ENCODE measurements at regions not wholly inside any gene's neighbourhood (a gene's known extent, or its start where the extent isn't known, plus 50 kb on each side); places are given as distances from the start of the nearest gene placed in this dataset.

DNA sequence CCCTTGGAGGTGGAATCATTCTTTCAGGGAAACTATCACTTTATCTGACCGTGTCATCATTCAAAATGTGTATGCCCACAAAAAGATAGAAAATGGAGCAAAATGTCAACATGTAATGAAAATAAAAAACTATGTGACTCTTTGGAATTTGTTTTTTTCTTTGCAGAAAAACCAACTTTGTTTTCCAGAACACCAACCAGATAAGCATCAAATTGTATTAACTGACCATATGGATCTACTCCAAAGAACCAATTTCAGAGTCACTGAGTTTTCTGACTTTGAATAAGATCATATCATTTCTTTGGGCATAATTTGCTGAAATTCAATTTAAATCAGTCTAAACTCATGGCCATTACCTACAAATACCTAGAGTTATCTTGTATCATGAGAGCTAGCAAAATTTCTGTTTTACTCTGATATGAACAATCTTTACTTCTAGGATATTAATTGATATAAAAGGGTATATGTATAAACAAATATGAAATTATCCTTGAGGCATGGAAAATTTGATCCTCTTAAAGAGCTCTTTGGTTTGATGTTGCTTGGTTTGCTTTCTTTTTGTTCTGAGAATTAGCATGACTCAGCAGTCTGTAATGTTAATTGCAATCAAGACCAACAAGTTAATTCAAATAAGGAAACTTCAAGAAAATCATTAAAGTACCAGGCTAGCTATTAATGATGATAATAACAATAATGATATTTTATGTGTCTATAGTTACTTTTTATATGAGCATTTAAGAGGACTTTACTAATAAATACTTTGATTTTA, 444.4 kb upstream of the MARCKS start:
- no peak for DNase-seq (ENCODE audit: low read depth in 4 of 4, low spot score in 3 of 4)

DNA sequence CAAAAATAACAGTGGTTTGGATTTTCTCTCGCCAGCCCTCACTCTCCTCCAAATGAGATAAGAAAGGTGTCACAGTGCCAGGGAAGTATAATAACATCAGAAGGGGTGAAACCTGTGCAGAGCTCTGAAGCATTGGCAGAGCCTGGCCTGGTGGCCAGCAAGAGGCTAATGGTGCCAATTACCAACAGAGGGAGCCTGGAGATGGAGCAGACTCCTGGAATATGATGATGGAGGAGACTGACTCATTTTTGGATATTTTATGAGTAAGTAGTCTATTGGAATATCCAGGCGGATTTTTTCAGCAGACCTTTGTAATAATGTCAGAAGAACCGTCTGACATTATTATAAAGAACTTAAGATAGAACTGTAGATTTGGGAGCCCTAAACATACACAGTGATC, 442.6 kb upstream of the MARCKS start:
- no peak for DNase-seq (ENCODE audit: low read depth in 4 of 4, low spot score in 3 of 4)

DNA sequence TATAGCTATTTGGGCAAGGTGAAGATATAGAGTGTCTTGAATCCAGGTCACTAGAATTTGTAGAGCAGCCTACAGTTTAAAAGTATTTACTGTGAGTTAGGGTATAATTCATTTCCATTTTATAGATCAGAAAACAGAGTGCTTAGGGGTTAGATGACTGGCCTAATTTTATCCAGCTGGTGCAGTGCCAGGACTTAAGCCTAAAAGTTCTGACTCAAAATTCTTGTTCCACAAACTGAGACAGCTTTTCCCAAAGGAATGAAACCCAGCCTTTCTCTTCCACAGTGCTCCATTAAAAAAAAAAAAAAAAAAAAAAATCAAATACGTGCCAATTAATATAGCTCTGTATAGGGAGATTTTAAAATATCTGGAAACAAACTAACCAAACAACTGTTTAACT, 441.0 kb upstream of the MARCKS start:
- DNase-seq (ENCODE audit: low read depth in 4 of 4, low spot score in 3 of 4), result no peak

DNA sequence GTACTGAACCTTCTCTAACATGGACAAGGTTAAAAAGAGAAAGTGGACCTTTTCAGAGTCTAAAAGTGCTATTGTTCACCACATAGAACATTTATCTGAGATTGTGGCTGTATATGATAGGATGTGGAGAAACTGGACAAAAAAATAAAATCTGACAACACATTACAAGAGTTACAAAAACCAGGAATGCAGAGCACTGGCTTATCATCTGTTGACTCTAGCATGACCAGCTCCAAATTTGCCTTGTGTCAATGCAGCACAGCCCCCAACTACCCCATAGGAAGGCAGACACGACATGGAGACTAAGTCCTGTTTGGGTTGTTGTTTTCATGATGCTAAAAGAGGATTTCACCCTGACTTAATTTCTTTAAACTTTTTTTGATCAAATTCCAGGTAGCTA, 436.9 kb upstream of the MARCKS start:
- no peak for DNase-seq (ENCODE audit: low read depth in 4 of 4, low spot score in 3 of 4)

DNA sequence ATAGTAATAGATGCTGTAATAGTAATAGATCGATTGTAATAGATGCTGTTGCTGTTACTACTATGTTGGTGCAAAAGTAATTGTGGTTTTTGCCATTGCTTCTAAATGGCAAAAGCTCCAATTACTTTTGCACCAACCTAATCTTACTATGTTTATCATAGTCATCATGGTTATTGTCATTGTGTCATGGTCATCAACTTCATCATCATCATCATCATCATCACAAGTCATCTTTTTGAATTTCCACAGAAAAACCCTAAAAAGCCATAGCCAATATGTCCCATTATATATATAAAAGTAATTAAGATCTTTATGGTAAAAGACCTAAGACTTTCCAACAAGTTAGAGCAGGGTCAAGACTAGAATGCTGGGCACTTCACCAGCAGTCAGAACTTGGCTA, 435.1 kb upstream of the MARCKS start:
- DNase-seq (ENCODE audit: low read depth in 4 of 4, low spot score in 3 of 4), result no peak

DNA sequence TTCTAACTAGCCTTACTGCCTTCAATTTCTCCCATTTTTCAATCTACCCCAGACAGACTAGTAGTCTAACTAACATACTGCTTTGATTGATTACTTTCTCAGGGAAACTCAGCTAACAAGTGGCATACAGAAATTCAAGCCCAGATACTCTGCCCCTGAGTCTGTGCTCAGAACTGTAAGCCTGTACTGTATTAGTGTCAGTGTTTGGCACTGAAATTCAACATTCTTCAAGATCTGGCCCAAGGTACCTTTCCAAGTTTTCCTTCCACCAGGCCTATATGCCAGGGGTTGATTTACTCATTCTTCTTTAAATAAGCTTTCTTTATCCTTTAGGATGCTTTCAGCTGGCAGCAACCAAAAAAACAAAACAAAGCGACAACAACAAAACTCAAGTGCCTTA, 433.2 kb upstream of the MARCKS start:
- no peak for DNase-seq (ENCODE audit: low read depth in 4 of 4, low spot score in 3 of 4)

DNA sequence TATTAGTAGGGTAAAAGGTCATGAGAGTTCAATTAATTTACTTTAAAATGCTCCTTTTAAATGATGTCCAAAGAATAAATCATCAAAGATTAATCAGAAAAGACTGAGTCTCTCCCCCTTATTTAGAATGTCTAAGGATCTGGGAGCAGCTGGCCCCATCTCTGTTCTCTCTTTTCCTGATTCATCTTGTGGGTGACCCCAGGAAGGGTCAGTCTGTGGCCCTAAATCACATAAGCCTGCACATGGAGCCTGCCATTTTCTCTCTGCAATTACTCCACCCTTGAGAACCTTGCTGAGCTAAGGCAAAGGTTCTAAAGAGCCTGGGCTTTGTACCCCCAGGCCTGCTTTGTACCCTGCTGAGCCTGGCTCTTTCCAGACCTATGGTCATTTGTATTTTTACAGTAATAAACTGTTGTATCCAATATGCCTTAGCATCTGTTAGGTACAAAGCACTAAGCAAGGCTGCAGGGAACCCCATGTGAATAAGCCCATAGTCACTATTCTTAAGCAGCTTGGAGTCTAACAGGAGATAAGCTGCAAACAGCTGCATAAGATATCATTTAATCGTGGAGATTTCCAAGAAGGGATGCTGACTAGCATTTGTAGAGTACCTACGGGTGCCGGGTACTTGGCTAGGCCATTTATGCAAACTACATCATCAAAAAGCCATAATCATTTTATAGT, 431.0 kb upstream of the MARCKS start:
- DNase-seq (ENCODE audit: low read depth in 4 of 4, low spot score in 3 of 4), result no peak

DNA sequence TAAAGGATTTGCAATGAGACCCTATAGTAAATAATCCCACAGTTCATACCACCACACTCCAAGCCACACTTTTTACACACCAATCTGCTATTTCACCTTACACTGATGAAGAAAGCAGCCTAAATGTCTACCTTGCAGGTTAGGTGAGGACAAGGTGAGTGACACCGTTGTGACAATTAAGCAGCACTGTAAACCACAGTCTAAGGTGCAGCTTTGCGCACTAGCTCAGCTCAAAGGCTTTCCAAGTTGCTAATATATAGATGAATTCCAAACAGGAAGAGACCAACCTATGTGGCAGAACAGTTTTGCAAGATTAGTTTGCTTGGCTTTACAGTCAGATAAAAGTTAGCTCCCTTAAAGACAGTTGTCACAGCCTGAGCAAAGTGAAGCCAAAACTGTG, 429.5 kb upstream of the MARCKS start:
- DNase-seq (ENCODE audit: low read depth in 4 of 4, low spot score in 3 of 4), result no peak

DNA sequence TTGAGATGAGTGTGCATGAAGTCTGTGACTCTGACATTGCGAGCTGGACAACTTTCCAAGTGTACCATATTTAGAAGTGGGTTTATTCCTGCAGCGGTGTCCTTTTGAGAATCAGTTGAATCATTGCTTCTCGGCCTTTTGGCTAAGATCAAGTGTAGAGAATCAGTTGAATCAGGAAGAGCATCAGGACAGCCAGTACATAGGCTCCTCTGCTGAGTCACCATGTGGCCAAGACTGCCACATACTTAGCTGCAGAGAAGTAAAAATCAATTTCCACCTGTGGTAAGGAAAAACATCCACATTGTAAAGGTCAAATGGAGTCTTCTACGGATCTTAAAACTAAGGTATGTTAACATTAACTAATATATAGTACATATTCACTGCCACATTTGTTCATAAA, 428.4 kb upstream of the MARCKS start:
- no peak for DNase-seq (ENCODE audit: low read depth in 4 of 4, low spot score in 3 of 4)

DNA sequence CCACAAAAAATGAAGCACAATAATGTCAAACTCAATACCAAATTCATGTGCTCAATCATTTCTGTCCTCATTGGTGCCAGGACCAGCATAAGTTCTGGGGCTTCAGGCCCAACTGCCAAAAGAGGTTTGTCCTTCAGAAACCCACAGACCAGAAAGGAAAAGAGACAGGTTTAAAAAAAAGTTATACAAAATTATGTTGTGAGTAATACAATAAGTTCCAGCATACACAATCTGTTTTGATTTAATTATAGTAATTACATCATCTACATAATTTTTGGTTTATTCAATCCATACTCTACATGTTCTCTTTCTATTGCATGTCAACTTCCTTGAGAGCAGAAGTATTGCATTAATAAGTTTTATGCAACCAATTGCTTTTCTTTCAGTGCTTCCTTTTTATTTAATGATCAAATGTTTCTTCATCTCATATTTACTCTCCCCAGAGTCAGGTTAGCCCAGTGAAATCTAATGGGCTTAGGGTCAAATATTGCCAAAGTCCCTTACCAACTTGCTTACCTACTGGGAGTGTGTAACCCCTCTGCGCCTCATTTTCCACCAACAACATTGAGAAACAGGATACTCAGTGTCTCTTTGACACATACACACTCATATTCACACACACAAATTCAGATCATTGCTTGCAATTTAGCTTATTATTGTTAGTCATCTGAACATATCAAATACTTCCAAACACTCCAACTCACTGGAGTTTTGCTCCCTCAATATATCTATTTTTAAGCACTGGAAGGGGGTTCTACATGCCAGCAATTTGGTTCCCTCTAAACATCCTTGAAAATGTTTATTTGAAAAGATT, 424.4 kb upstream of the MARCKS start:
- no peak for DNase-seq (ENCODE audit: low read depth in 4 of 4, low spot score in 3 of 4)

DNA sequence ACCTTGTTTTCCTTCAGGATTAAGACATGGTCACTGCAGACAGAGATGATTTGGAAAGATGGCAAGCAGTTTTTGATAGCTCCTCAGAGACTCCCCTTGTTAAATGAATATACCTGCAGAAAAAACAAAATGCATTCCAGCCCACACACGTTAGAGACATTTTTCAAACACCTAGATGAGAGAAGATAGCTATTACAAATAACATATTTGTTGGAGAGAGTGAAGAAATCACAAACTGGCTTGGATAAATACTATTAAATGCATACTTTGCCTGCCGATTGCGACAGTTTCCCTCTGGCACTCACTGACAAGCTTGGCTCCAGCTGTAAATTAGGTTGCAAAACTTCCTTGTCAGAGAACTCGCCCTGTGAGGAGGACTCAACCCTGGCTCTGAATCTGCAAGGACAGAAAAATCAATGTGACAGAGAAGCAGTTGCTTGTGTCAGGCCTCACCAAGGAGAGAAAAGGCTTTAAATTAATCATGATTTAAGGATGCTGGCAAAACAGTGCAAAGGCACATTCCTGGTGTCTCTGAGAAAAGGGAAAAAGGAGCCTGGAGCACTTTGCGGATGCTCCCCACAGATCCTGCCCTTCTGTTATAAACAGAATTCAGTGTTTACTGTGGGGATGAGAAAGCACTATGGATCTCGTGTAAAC, 423.7 kb upstream of the MARCKS start:
- no peak for DNase-seq (ENCODE audit: low read depth in 4 of 4, low spot score in 3 of 4)

DNA sequence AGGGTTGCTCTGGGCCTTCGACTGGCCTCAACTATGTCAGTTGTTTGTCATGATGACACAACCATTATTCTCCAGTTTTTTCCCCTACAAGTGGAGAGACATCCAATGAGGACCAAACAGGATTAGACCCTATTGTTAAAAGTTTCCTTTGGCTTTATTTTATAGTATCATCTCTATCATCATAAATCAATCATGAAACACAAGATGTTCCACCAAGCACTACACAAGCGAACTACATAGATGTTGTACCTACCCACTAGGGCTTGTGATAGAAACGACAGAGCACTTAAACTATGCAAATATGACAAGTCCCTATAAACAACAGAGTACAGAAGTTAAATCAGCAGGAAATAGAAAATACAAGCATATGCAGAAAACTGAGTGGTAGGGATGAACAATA, 422.5 kb upstream of the MARCKS start:
- no peak for DNase-seq (ENCODE audit: low read depth in 4 of 4, low spot score in 3 of 4)

DNA sequence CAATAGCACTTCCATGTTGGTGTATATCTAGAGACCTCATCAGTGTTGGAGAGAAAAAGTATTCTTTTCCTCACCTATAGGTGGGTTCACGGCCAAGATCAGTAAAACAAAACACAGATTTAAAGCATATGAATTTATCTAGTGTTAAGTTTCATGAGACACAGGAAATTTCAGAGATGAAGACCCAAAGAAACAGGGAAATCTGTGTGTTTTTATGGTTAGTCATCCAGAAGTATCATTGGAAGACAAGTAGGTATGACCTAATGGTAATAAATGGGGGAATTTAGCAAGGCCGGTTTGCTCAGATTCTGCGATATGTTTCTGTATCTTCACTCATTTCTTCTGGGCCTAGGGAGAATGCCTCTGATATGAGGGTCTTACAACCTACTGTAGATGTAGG, 419.6 kb upstream of the MARCKS start:
- no peak for DNase-seq (ENCODE audit: low read depth in 4 of 4, low spot score in 3 of 4)

DNA sequence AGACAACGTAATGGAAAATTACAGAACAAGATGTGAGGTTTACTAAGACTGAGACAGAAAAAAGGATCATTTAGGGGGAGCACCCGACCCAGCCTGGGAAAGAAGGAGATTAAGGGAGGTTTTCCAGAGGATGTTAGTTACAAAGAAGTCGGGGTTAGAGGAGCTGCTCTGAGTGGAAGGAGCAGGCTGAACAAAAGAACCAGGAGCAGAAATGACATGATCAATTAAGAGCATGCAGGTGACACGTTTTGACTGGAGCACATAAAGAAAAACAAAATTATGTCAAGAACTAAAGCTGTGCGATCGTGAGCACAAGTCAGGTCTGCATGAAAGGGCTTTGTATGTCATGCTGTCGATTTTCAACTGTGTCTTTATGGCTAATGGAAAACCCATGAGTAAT, 417.3 kb upstream of the MARCKS start:
- no peak for DNase-seq (ENCODE audit: low read depth in 4 of 4, low spot score in 3 of 4)

DNA sequence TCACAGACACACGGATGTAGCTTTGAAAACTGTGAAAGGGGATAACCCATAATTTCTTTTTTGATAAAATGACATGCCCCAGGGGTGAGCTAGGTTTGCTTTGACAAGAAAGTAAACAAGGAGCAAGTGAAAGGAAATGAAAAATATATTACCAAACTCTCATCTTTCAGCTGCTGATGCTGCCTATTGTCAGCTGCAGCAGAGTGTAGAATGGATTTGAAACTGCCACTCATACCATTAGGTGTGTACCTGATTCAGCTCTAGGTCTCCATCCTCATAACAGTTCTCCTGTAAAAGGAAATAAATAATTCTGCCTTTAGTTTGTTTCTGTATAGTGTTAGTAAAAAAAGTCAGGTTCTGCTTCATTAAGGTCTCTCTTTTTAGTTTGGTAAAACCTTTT, 415.1 kb upstream of the MARCKS start:
- DNase-seq (ENCODE audit: low read depth in 4 of 4, low spot score in 3 of 4), result no peak

DNA sequence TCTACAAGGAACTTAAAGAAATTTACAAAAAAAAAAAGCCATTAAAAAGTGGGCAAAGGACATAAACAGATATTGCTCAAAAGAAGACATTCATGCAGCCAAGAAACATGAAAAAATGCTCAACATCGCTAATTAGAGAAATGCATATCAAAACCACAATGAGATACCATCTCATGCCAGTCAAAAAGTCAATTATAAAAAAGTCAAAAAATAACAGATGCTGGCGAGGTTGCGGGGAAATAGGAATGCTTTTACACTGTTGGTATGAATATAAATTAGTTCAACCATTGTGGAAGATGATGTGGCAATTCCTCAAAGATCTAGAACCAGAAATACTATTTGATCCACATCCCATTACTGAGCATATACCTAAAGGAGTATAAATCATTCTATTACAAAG, 411.9 kb upstream of the MARCKS start:
- DNase-seq (ENCODE audit: low read depth in 4 of 4, low spot score in 3 of 4), result no peak

DNA sequence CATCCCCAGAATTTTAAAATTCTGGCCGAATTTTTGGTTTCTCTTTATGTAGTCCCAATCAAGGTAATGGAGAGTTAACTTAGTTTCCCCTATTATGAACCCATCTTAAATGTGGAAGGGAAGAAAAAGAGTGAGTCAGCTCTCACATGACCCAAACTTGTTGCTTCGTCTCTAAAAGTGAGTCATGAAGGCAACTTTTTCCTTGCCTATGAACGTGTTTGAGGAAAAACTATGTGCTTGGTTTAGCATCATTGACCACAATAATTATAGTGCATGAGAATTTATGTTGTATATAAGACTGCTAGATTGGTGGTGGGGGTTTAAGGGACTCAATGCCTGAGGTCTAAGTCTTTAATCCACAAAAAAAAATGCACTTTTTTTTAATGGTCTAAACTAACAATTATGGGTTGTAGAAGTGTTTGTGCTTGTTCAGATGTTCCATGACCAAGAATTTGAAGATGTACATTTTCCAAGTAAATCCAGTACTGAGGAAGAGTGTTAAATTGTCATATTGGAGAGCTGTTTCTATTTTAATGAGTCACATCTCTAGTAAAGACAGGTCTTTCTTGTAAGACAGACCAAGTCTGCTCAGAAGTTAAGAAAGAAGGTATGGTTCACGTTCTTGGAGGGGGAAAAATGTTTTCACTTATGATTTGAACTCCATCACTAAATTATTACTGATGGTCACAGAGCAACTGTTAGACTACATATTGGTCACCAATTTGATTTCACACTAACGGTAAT, 409.9 kb upstream of the MARCKS start:
- no peak for DNase-seq (ENCODE audit: low read depth in 4 of 4, low spot score in 3 of 4)

DNA sequence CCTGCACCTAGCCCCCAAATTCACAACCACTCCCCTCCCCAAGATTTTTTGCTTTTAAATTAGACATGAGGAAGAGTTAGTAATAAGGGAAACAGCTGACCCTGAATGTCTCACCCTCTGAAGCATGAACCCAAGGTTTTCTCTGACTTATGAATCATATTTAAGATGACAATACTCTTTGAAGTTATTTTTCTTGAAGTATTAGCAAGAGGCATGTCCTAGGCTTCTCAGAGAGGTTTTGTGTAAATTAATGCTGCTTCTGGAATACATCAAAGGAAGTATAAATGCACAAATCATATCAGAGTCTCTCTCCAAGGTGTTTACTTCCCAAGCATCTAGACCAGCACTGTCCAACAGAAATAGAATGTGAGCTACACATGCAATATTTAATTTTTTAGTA, 408.1 kb upstream of the MARCKS start:
- DNase-seq (ENCODE audit: low read depth in 4 of 4, low spot score in 3 of 4), result no peak

DNA sequence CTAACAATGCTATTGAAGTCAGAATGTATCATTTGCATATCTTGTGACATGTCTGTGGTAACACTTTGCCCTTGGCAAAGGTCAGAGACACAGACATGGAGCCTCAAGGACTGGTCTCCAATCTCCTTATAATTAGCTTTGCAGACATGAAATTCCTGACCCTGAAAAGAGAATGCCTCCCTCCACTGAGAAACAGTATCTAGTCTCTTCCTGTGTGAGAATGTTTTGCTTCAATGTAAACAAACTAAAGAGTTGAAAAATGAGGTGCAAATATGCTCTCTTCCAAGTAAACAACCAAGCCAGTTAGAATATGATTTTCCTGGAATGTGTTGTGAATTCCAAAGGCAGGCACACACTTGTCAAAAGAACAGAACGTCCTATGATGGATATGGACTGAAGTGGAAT, 407.1 kb upstream of the MARCKS start:
- no peak for DNase-seq (ENCODE audit: low read depth in 4 of 4, low spot score in 3 of 4)

DNA sequence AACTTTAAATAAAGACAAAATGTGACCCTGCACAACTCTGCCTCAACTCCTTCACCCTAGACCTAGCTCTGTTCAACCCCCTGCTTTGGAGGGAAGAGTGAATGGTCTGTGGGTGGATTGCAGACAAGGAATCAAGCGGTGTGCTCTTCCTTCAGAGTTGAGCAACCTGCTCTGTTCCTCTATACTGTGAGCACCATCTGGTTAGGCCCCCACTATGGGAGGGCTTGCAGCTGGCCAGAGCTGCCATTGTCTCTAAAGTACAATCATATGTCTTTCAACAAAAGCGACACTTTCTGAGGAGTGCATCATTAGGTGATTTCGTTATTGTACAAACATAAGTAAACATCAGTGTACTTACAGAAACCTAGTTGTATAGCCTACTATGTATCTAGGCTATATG, 406.1 kb upstream of the MARCKS start:
- DNase-seq (ENCODE audit: low read depth in 4 of 4, low spot score in 3 of 4), result no peak

DNA sequence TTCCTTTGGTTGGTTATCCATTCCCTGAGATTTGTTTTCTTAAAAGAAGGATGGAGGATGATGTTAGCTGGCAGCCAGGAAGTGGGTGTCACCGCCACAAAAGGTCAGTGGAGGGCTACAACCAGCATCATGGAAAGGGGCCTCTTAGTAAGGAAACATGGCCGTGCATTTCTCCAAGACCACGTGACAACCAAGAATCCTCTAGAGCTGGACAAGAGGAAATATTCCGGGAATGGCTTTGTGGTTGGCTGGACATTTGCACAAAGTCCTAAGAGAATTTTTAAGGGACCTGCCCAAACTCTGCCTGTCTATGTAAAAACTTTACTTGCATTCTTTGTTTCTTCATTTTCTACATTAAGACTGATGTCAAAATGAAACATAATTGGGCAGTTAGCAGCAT, 399.9 kb upstream of the MARCKS start:
- DNase-seq (ENCODE audit: low read depth in 4 of 4, low spot score in 3 of 4), result no peak
